MV-4-11 (cell line): ENCODE measurements at regions not wholly inside any gene's neighbourhood (a gene's known extent, or its start where the extent isn't known, plus 50 kb on each side); places are given as distances from the start of the nearest gene placed in this dataset.
A peak's percentile ranks its signal among the peaks of the same experiment; 100 is the strongest.

Source experiments
- DNase-seq: peaks from one replicate; lab custom pipeline; 2025; lab: John Stamatoyannopoulos, UW

DNA sequence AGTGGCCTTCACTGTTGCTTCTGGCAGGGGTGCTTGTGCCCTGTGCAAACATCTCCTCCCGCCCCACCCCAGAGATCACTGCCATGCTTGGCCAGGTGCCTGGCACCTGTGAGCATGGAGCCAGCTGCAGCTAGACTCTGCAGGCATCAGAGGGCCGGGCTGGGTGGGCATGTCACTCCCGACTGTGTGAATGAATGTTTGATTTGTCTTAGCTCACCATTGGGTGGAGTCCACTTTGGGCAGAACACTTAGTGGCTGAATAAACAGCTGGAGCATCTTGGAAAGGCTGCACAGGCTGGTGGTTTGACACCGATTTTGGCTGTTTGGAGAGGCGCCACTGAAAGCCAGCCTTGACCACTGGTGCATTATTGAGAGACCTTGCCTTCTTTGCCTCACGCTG is 267.3 kb downstream of the DLEU7 start:
- no peak for DNase-seq

DNA sequence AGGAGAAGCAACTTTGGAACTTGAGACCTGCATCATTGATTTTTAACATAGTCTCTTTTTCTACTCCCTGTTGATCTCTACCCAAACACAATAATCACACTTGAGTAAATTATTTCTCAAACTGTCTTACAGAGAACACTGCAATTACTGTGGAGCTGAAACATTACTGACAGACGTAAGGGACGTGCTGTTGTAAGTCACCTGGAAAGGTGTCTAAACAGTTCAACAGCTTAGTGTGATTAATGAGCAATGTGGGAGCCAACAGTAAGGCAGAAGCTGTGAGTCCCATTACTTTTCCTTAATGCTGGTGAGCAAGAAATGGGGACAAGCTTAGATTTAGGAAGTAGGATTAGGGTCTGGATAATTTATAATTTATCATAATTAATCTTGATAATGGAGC is 265.7 kb downstream of the DLEU7 start:
- DNase-seq, result no peak

DNA sequence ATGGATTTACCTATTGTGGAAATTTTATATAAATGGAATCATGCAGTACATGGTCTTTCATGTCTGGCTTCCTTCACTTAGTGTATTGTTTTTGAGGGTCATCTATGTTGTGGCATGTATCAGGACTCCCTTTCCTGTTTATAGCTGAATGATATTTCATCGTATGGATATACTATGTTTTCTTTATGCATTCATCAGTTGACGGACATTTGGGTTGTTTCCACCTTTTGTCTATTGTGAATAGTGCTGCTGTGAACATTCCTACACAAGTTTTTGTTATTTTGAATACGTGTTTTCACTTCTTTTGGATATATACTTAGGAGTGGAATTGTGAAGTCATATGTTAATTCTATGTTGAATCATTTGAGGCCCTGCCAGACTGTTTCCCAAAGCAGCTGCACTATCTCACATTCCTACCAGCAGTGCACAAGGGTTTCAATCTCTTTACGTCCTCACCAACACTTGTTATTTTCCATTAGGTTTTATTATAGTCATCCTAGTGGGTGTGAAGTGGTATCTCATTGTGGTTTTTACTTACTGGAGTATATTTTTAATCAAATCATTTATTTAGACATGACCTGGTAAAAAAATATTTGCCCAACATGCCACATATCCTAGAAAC is 262.7 kb downstream of the DLEU7 start:
- no peak for DNase-seq

DNA sequence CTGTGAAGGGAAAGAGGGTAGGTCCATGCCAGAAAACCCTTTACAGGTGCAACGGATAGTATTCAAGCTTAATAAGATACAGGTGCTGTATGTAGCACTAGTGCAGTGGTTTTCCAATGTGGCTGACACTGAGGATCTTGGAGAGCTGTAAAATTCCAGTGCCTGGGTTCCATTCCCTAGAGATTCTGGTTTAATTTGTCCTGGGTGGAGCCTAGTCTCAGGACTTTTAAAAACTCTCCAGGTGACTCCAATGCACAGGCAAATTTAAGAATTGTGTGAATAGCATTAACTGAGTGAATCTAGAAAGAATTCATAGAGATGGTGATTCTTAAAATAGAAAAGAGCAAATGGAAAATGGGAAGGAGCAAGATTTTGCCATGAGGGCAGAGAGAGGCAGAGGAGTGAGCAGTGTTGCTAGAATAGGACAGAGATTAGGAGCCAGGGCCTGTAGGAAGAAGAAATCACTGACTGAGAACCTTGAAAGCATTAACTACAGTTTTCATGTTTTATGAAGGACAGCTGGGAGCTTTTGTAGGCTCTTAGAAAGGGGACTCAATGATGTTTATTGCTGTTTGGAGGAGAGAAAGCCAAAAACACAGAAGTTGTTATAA is 261.8 kb downstream of the DLEU7 start:
- no peak for DNase-seq

DNA sequence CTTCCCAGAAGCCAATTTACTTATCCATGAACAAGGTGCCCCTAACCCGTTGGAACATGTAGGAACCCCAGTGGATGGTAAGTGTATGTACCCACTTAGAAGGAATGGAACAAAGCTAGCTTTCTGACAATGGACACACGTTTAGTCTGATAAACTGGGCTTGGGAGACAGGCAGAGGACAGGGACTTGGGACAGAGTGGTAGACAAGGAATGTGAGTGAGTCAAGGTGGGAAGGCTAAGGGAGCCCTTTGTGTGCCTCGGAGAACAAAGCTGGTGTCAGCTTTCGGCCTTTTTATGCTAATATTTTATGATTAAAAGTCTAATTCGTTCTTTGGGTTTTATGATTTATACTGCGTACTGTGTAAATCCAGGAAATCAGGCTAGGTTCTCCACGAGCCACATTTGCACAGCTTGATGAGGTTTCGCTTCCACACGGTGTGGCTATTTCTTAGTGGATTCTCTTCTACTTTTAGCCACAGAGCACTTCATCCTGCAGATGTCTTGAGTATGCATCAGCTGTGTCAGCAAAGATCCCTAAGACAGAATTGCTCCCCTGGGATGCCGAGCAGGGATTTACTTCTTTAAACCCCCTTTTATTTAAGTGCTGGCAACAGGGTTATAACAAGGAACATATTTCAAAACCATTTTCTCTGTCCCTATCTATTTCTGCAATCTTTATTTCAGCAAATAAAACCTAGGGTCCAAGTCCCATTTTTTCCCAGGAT is 258.5 kb downstream of the DLEU7 start:
- peak; percentile 14 for DNase-seq

DNA sequence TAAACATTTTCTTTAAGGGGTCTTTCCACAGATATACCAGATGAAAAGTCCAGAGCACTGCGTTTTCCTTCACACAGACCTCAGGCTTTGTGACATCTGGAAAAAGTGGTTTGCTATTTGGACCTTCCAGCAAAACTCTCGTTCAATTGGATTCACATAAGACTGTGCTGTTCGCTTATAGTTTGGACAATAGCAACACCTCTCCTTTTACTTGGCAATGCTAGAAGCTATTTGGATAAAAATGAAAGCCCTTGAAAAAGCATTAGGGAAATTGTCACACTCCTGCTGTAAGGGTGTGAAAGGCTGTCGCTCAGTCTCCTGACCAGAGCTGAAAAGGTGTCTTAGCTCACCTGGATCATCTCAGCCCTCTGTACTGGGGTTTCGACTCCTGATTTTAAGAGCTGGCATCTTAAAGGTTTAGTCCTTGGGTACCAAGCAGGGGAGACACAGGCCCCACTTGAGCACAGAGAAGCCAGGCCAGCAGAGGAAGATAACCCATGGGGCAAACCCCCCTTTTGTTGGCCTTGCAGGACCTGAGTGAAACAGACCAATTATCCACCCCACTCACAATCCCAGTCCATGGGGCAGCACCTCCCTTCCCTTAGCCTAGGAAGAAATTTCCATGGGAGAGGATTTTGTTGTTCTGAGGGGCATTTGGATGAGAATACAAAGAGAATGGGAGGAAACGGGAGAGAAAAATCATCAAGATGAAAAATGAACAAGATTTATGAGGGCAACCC is 257.6 kb downstream of the DLEU7 start:
- DNase-seq, result no peak

DNA sequence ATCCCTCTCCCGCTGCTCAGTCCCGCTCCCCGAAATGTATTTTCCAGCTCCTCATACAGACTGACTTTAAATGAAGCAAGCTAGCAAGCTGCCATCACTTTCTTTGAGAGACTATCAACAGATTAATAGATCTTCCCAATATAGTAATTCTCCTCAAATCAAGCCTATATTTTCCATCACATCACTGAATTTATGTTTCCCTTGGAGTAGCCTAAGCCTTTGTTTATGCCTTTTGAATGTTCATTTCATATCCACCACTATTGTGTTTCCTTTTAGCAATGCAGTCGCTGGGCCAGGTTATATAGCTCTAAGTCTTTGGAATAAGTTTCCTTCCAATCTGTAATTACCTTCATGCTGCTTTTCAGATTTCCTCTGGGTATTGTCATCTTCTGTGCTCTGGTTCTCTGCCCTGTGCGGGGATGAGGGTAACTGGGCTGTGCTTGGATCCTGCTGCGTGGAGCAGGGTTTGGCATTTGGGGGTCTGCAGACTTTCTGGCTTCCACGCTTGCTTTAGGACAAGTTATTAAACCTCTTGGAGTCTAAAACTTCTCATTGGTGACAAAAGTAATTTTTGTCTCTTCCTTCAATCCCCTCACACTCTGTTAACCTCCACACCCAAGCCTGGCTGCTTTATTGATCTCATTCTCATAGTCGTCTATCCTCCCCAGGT is 256.9 kb downstream of the DLEU7 start:
- no peak for DNase-seq

DNA sequence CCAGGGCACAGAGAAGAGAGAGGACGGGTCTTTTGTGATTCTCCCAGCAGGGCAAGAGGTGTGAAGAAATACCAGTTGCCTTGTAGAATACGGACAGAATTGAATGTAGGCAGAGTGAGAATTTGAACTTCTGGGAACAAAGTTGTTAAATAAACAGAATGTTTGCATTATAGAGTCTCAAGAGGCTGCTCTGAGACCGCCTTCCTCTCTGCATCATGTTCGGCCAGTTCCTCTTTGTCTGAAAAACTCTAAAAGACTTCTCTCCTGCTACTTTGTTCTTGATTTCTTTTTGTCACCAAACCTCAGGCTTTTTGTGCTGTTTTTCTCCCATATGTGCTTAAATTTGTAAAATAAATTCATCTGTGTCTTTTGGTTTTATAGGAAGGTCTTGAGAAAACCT is 256.4 kb downstream of the DLEU7 start:
- peak; percentile 36 for DNase-seq

DNA sequence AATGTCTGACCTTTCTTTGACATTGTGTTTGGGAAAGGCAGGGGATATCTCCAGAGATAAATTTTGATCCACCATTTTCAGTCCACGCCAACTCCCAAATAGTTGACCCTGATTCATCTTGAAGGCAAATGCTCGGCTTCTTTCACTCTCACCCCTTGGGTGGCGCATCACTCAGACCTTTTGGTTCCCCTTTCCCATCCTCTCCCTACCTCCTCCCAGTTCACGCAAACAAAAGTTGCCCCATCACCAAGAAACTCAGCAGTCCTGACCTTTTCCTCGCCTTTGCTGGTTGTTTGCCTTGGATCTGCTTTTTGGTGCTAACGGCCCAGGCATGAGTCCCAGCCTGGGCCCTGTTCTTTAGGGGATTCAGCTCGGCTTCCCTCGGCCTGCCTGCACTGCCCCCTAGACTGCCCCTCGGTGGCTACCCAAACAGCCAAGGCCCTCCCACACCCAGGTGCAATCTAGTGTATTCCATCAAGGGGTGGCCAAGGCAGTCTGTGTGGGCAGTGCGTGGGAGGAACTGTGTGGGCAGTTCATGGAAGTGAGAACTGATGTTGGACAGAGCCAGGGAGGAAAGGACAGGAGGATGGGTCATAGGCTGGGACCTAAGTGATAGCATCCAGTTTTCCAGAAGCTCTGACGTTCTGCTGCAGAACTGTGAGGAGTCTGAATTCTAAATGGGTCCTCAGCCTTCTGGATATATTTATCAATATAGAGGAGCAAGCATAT is 255.7 kb downstream of the DLEU7 start:
- DNase-seq, result peak; percentile 50

DNA sequence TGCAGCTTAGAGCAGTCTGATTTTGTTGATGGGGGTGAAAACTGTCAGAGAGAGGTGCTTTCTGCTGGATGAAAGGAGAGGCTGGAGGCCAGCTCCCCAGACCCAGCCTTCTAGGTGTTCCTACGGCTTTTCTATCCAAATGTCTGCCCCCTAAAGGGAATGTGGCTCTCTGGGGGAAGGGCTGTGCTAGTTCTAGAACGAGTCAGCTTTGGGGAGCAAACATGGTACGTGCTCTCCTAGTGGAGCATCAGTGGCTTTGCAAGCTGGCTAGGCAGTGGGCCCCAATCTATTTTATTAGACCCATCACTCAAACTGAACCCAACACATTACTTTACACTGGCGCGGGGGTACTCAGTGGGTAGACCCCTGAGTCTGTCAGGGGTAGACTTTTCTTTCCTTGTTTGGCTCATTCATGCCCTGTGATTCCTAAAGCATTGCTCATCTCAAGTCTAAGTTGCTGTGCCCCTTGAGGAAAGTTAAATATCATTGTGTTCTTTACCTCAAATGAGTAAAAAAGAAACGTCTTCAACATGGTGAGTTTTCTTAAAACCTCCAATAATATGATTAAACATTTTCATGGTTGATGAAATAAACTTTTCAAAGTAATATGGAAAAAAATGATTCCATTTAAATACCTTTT is 254.9 kb downstream of the DLEU7 start:
- DNase-seq, result no peak

DNA sequence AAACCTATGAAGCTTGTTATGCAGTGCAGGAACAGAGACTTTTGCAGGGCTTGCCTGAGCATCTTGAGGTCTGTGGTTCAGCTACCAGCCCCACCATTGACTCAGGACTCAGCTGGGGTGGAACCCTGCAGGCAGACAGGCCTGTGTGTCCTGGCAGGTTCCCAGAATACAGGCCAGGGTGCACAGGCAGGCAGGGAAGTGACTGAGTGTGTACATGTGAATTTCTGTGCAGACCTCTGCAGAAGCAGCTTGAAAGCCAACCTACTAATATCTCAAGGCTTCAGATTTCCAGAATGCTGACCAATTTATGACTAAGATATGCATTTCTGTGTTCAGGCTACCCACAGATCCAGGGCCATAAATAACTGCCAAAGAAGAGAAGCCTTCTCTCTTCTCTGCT is 254.4 kb downstream of the DLEU7 start:
- peak; percentile 77 for DNase-seq

DNA sequence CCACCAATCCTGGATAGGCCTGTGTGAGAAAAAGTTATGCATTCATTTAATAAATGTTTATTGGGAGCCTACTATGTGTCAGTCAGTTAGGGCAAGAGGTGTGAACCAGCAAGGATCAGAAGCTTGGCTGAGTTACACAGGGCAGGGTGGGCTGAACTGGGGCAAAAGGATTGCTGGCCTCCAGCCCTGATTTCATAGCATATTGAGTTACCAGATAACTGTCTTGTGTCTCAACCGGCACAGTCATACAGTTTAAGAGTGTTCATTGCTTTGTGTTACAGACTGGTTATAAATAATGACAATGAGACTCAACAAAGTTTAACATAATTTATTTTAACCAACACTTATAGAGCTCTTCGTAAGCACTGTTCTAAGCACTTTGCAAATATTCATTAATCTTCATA is 253.8 kb downstream of the DLEU7 start:
- peak; percentile 27 for DNase-seq

DNA sequence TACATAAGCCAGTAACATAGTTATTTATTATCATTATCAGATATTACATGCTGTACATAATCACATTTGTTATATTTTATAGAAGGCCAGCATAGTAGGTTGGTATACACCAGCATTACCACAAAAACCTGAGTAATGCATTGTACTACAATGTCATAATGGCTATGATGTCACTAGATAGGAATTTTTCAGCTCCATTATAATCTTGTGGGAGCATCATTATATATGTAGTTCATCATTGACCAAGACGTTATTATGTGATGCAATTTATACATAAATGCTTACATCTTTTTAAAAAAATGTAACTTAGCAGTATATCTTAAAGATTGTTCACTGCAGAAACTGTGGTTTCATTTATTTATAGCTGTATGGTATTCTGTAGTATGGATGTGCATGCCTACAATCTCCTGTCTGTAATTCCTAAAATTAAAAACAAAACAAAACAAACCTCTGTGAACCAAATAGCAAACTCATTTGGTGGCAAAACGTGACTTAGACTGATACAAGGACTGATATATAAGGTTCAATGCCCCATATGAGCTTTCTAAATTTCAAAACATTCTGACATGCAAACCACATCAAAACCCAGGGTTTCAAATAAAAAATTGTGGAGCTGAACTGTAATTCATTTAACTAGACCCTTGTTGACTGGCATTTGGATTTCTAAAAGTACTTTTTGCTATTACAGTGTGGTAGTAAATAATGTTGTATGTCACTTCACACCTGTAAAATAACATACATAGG is 250.9 kb downstream of the DLEU7 start:
- no peak for DNase-seq

DNA sequence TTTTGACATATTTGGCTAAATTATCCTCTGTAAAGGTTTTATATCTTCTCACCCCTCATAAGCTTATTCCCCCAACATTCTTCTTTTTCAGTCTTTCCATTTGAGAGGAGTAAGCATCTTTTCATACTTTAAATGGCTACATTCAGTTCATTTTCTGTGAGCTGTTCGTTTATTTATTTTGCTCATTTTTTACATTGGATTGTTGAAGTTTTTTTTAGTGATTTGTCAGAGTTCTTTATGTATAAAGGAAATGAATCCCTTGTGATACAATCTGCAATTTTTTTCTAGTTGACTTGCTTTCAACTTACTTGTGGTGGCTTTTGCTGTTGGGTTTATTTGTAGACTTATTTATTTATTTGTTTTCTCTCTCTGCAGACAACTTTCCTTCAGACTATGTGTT is 250.3 kb downstream of the DLEU7 start:
- DNase-seq, result no peak

DNA sequence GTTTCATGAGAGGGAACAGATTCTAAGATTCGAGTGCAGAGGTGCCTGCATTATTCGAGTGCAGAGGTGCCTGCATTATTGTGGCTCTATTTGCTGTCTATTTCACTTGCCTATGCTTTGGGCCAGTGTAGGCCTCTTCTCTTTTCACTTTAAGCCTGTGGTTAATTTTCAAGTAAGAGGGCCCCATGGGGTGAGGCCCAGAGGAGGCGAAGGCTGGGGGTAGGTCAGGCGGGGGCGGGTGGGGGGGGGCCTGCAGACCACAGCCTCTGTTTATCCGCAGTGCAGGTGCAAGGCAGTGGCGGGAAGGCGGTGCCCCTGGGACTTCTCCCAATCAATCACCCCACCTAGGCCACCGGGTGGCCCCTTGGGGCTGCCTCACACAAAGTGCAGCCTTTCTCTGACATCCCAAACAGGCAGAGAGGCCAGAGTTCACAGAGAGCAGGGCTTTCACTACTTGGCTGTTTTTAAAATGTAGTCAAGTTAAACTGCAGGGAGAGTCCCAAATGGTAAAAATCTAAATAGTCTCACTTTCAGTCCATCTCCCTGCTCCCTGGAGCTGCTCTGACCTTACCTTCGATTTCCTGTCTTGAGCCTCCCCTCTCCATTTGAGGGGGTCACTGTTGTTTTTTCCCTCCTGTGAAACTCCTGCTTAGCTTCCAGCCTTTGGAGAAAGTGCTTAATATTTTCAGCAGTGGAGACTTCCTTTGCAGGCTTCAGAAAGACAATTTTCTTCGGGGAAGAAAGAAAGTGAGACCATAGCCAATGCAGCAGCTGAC is 249.0 kb downstream of the DLEU7 start:
- peak; percentile 30 for DNase-seq

DNA sequence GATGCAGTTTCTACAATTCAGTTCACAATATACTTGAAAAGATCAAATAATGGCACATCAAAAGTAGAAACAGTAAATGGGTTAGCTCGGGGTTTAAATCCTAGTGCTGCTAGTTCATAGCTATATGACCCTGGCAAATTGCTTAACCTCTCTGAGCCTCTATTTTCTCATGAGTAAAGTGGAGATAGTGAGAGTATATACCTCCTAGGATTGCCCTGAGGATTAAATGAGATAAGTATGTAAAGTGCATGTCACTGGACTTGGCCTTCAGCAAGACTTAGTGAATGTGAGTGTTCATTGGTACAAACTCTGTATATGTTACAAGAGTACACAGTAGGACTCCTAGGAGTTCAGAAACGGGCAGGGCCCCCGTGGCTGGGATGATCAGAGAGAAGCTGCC is 248.3 kb downstream of the DLEU7 start:
- DNase-seq, result no peak

DNA sequence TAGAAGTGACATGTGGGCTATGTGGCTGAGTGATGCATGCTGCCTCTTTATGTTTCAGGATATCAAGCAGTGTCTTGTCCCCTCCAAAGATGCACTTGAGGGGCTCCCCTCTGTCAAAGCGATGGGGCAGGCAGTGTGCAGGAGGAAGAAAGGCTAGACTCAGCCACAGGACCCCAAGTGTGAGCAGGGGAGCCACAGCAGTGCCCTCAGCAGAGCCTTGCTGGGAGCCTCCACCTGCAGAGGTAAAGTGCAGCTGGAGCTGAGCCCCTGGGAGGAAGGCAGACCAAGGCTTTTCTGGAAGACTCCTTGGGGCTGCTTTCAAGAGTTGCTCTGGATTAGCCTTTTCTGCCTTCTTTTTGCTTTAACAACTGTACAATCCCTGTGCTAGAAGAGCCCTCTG is 247.3 kb downstream of the DLEU7 start:
- no peak for DNase-seq

DNA sequence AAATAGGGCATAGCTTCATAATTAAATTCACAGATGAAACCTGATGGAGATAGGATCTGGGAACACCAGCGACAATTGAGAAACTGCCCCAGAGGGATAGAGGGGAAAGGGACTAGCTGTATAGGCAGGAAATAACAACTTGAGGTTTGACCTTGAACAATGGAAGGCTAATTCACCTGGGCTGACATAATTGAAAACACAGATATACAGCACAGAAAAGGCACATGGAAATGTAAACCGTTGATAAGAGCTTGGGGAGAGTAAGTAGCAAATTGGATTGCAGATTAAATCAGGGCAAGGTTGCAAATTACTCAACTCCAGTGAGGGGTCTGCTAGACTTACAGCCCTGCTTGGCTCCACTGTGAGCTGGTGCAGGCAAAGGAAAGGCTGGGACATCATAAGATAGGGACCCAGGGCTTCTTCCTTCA is 246.7 kb downstream of the DLEU7 start:
- no peak for DNase-seq

DNA sequence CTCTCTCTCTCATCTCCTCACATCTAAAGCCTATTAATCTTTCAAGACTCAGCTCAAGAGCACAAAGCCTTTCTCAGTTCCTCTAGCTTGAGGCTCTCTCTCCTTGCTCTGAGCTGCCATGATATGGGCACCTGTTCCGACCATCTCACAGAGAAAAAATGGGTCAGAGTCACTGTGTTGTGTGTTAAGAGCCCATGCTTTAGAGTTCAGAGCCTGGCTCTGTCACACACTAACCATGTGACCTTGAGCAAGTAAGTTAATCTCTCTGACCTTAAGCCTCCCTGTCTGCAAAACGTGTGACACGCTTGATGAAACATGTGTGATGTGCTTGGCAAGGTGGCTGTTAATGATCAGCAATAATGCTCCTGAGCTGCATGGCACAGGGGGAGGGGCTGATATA is 245.2 kb downstream of the DLEU7 start:
- DNase-seq, result no peak

DNA sequence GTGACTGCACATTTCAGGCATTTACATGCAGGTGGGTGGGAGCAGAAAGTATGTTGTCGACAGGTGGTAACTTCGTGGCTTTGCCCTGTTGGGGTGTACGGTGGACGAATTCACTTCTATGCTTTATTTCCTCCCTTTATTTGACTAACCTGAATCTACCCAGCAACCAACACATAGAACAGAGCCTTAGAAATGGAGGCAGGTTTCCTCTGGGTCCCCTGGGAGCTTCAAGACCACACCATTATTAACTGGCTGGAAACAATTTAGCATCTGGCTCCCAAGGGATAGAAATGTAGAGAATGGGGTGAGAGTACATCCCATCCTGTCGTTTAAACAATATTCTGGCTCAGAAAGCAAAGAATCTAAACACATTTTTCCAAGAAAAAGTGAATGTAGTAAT is 244.4 kb downstream of the DLEU7 start:
- no peak for DNase-seq
